Stimulated activated CD4-positive, alpha-beta T cell treated with anti-CD3 and anti-CD28 coated beads, Interleukin-1b, Interleukin-23, amount 100 ng/mL, for 4 hours (primary cell): ENCODE measurements at regions not wholly inside any gene's neighbourhood (a gene's known extent, or its start where the extent isn't known, plus 50 kb on each side); places are given as distances from the start of the nearest gene placed in this dataset.

ENCODE experiments used
- DNase-seq, 2 donors: peaks; one replicate each; pipeline ENCODE4 v3.0.0-alpha.2; 2020; ENCODE audit warnings: low read depth in 2 of 2

- no peak for DNase-seq
These were observed 442.2 kb upstream of the CLINT1 start for GRCh38 chr5:158301186-158301585.

DNA sequence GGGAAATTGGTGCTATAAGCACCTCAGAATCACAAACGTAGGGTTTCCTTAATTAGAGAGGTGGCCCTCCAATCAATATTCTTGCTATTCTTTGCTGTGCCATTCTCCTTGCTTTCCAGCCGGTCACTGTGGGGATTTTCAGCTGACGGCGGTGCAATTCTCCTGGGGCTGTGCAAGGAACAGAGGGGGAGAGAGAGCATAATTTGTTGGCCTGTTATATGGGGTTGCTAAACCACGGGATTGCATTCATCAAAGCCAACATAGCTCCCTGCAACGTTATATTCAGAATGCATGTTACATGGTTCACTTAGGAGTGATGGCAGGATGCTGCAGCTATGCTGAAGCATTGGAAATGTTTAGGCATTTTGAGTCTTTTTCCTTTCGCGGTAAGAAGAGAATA is 441.3 kb upstream of the CLINT1 start:
- DNase-seq, result no peak

DNA sequence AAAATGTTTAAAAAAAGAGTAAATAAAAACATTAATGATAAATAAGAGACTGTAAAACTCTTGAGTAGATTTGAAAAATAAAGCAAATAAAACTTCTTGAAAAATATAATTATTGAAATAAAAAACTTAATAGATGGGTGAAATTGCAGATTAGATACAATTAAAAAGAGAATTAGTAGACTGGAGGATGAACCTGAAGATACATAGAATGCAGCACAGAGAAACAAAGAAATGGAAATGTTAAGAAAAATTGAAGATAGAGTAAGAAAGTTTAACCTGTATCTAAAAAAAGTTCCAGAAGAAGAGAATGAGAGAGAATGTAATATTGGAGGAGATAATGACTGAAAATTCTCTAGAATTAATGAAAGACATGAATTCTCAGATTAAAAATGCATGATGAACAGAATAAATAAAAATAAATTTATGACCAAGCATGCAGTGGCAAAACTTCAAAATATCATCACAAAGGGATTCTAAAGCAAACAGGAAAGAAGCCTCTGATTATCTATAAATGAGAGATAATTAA is 438.1 kb upstream of the CLINT1 start:
- no peak for DNase-seq

DNA sequence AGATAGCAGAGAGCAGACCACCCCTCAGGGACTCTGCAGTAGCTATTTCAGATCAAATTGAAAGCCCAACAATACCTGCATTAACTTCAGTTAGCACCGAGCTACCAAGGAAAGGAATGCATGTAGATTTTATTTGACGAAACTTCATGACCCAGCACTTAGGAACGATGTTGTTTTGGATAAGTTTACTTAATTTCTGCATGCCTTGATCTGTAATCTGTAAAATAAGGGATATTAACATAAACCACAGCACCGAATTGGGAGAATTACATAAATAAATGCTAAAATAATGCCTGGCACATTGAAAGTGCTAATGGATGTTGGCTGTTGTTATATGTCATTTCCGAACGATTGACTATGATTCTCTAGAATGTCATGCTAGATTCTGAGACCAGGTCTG is 435.8 kb upstream of the CLINT1 start:
- no peak for DNase-seq

DNA sequence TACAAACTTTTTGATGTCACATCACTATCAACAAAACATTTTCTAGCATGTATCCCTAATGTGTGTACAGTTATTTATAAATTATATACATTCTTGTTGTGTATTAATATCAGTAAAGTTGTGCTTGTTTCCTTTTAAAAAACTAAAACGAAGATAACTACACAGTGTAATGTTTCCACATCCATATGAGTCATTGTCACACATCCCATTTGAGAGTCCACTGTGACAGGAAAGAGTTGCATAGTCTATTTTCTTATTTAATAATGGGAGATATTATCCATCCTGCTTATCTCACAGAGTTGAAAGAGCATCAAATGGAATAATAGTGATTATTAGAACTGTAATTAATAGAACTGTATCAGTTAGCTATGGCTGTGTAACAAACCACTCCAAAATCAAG is 434.0 kb upstream of the CLINT1 start:
- DNase-seq, result no peak

DNA sequence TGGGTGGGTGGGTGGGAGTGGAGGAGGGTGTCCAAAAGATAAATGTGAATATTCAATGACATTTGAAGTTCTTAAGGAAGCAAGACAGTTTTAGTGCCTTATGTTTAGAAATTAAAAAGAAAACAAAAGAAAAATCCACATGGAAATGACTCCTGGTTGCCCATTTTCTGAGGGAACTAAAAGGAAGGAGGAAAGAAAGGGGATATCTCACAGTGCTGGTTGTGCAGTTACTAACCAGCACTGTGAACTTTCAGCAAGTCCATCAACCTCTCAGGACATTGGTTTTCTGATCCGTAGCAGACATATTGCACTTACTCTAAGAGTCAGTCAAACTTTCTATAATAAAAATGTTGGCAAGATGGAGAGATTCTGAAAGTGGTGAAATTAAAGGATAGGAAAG is 431.0 kb upstream of the CLINT1 start:
- no peak for DNase-seq

DNA sequence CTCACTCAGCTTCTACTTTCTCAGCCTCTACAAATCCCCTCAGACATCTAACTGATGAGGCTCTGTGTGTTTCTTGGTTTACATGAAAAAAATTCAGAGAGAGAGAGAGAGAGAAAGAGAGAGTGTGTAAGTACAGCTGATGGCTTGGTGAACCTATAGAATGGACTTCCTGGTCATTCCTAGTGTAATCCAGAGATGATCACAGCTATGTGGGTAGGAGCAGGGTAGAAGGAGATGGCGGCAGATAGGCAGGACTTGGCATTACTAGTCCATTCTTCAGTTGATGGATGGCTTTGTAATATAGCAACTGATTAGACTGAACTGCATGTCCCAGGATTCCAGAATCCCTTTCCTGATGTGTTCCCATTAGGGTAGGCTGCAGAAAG is 429.3 kb upstream of the CLINT1 start:
- DNase-seq, result no peak

GRCh38 chr5:158287643-158288271 is 428.8 kb upstream of the CLINT1 start:
- DNase-seq, result no peak

GRCh38 chr5:158286827-158287226 is 427.9 kb upstream of the CLINT1 start:
- no peak for DNase-seq

- no peak for DNase-seq
These were observed 426.8 kb upstream of the CLINT1 start for GRCh38 chr5:158285698-158286097.

- DNase-seq, result no peak
These were observed 425.3 kb upstream of the CLINT1 start for GRCh38 chr5:158284242-158284641.

DNA sequence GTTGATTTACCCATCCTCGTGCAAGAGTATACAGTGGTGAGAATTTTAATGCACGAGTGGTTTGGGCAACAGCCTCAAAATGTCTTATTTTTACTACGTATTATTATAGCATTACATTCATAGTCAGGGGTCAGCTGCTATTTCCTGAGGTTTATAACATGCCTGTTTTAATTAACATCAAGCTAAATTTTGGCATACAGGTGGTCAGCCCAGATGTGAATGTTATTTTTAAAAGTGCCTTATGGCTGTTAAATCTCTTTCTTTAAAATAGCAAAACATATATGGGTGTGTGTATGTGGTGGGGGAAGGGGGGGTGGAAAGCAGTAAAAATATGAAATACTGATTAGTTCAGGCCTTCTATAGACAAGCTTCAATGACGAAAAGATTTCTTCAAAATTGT is 424.5 kb upstream of the CLINT1 start:
- no peak for DNase-seq

- no peak for DNase-seq
These were observed 419.4 kb upstream of the CLINT1 start for GRCh38 chr5:158278216-158278925.

DNA sequence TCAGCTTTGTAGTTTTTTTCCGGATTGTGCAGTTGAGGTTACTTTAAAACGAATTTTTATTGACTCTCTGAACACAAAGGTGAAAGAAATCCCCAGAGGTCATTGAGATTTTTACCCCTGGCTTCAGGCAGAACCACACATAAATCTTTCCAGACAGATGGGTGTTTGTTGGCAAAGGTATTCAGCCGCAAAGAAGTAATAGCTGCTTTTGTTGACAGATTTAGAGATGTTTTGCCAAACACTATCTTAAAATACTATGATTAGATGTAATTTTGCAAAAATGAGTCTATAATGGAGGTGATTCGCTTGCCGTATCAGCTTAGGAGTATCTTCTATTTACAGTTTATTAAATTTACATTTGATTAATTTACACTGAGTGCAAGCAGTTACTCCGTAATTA is 418.3 kb upstream of the CLINT1 start:
- no peak for DNase-seq

GRCh38 chr5:158276692-158277091 is 417.7 kb upstream of the CLINT1 start:
- DNase-seq, result no peak

DNA sequence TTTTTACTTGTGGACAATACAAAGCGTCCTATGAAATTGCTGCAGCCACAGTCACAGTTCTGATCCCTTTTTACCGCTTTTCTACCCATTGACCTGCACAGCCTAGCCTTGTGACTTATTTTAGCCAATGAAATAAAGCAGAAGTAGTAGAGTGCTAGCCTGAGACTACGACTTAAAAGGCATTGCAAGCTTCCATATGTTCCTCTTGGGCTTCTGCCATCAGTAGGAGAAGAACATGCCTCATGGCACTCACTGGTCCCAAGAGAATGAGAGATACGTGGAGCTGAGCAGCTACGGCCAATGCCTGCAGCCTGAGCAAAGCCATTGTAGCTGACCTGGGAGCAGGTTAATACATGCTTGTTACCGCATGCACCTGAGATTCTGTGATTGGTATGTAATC is 416.6 kb upstream of the CLINT1 start:
- DNase-seq, result no peak

DNA sequence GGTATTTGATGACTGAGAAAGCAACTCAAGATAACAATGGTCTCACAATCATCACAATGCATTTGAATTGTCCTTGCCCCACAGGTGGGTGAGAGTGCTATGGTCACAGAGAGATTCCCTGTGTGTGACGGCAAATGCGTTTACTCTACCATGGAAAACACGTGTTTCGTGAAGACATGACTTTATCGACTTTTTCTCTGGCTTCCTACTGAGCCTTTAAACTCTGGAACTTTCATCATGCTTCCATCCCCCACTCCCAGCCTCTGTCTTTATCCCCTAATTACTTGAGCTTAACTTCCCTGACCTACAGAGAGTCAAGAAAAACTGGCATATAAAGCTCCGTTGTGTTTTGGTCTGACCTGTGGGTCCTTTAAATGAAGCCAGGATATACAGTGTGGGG is 414.1 kb upstream of the CLINT1 start:
- DNase-seq, result no peak

DNA sequence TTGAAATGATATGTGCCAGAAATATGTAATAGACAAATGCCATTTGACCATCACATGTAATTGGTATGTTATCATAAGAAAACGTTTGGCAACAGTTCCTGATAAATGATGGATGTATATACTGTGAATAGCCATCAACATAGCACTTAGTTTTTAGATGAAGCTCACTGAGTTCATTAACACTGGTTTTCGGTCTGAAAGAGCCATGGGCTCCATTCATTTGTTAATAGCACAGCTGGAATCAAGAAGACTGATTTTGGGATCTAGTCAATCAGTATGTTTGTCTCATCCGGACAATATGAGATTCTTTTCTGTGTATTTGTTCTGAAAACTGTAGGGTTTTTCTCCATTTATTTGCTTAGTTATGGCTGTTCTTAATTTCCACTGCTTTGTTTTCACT is 413.5 kb upstream of the CLINT1 start:
- DNase-seq, result no peak

GRCh38 chr5:158270996-158271554 is 412.1 kb upstream of the CLINT1 start:
- DNase-seq, result no peak

GRCh38 chr5:158268286-158268685 is 409.3 kb upstream of the CLINT1 start:
- DNase-seq, result no peak

DNA sequence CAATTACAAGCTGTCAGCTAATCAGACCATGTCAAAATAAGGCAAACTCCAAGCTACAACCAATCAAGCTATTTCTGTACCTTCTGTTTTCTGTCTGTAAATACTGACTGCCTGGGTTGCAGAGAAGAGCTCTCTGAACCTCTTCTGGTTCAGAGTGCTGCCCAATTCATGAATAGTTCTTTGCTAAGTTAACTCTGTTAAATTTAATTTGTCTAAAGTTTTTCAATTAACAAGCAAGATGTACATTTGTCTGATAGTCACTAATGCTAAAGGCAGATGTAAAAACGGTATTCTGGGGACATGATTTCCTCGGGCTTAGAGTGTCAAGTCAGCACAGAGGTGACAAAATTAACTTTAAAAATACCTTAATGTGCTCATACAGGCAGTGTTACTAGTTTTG is 408.3 kb upstream of the CLINT1 start:
- no peak for DNase-seq

- no peak for DNase-seq
These were observed 407.2 kb upstream of the CLINT1 start for GRCh38 chr5:158265931-158266700.

DNA sequence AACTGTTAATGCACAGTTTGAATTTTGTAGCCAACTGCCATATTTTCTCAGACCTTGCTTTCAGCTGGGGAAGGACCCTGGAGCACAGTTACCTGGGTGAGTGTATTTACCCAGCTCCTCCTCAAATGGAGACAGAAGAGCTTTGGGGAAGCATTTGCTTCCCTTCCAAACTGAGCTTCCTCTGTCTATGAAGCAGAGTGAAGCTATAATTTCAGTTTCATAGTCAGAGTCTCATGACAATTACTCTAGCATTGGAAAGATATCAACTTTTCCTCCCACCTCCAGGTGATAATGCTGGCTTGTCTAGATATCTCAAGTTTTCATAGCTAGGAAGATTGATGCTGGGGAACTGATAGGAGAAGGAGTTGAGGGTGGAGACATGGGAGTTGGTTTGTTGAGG is 406.4 kb upstream of the CLINT1 start:
- no peak for DNase-seq
